ENCODE measurements at regions not wholly inside any gene's neighbourhood (a gene's known extent, or its start where the extent isn't known, plus 50 kb on each side); places are given as distances from the start of the nearest gene placed in this dataset.
"Not testable (repeated sequence)": the region's sequence is repeated elsewhere in the genome, so short reads cannot be mapped to it uniquely, and the experiment has no call there.

DNA sequence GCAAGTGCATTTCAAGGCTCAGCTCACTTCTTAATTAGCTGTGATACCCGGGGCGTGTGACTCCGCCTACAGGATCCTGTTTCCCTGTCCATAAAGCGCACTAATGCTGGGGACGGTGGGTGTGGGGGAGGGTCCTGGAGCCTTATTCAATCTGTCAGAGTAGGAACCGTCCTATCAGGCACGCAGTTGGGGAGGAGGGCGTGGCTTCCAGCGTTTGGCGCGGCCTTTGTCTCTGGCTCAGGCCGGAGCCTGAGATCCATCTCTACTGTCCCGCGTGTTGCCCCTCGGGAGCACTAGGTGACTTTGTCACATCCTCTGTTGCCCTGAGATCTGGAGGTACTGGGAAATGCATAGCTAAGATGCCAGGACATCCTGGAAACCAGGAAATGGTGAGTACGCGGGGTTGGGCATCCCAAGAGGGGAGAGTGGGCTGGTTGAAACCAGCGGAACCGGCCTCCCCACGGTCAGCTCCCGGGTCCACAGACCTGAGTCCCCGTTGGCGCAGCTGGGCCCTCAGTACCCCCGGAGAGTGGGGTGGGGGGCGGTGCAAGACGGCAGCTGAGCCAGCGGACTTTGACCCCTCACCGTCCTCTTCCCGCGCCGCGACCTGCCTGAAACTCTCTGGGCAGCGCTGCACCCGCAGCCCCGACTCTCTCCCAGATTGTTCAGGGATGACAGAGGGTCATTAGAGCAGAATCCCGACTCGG lies 104.4 kb upstream of the ZNF92 start:
- H3K36me3 Mint-ChIP-seq = no peaks in the 10 kb centered on the region
- peak overlapping the region; percentile 78 for H3K4me3 Mint-ChIP-seq
- H3K27ac Mint-ChIP-seq = no peak overlapping the region
- H3K4me1 Mint-ChIP-seq = peaks cover 11% of the 10 kb centered on the region
- ATAC-seq = peak; percentile 84
- H3K9me3 Mint-ChIP-seq = peaks cover 7% of the 10 kb centered on the region
- H3K27me3 Mint-ChIP-seq = peaks cover 60% of the 10 kb centered on the region

DNA sequence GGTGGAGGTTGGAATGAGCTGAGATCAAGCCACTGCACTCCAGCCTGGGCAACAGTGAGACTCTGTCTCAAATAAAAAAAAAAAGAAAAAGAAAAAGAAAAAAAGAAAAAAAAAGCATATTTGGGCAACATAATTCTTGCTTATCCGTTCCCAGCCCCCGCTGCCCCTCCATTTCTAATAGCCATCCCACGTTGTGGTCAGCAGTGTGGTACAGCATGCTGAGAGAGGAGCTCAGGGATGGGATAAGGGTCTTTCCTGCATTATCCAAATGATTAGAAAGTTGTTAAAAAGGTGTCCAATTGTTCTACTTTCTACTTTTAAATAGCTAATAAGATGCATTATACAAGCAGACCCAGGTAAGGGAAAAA lies 104.9 kb upstream of the ZNF92 start:
- H3K27me3 Mint-ChIP-seq = peaks cover 54% of the 10 kb centered on the region
- no peak overlapping the region for H3K27ac Mint-ChIP-seq
- H3K36me3 Mint-ChIP-seq = no peaks in the 10 kb centered on the region
- peak overlapping the region; percentile 78 for H3K4me3 Mint-ChIP-seq
- peaks cover 5% of the 10 kb centered on the region for H3K9me3 Mint-ChIP-seq
- peaks cover 11% of the 10 kb centered on the region for H3K4me1 Mint-ChIP-seq
- no peak for ATAC-seq

DNA sequence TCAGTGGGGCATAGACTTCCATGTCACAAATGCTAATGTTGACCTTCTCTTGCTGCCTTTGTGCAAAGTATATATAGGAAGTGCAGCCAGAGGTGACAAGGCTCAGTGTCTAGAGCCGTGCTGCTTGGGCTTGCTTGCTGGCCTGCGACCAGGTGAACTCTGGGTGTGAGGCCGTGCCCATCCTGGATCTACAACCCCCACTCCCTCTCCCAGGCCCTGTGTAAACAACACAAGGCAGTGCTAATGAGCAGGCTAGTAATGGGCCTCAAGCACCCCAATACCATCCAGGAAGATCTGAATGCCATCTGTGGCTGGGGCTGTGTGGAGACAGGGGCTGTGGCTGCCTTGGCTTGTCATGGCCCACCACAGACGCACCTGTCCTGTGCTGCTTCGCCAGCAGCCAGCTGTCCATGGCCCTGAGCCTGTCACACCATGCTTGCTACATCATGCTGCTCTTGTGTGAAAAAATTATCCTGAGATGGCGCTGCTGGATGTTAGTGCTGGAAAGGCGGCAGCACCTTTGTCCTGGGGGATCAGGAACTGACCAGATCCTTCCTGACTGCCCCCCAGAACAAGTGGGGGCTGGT lies 107.6 kb upstream of the ZNF92 start:
- Mint-ChIP-seq H3K9me3 (no peaks in the 10 kb centered on the region), H3K36me3 (no peaks in the 10 kb centered on the region), H3K4me3 (no peak overlapping the region), H3K27me3 (peaks cover 28% of the 10 kb centered on the region), H3K4me1 (peaks cover 11% of the 10 kb centered on the region), H3K27ac (no peak overlapping the region)
- ATAC-seq = no peak

DNA sequence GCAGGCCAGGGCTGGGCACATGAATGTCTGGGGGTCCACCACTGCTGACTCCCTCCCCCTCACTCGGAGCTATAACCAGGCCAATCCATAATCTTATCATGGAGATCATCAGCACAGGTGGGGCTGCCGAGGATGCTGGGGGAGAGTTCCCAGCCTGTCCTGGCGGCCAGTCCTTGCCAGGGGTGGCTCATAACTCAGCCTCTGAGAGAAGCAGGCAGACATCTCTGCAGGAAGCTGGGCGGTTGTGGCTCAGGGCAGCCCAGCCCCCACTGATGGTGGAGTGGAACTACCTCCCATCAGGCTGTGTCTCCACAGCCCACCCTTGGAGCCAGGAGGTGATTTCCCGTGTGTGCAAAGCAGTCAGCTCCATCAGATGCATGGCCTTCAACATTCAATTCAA lies 109.4 kb upstream of the ZNF92 start:
- Mint-ChIP-seq H3K9me3 (no peaks in the 10 kb centered on the region), H3K4me3 (no peak overlapping the region), H3K4me1 (peaks cover 5% of the 10 kb centered on the region), H3K27me3 (peaks cover 11% of the 10 kb centered on the region), H3K36me3 (no peaks in the 10 kb centered on the region), H3K27ac (no peak overlapping the region)
- no peak for ATAC-seq

DNA sequence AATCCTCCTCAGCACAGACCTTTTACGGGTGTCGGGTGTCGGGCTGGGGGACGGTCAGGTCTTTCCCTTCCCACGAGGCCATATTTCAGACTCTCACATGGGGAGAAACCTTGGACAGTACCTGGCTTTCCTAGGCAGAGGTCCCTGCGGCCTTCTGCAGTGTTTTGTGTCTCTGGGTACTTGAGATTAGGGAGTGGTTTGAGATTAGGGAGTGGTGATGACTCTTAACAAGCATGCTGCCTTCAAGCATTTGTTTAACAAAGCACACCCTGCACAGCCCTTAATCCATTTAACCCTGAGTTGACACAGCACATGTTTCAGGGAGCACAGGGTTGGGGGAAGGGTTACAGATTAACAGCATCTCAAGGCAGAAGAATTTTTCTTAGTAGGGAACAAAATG lies 113.0 kb upstream of the ZNF92 start:
- not testable (repeated sequence) for H3K9me3 Mint-ChIP-seq, ATAC-seq, H3K27ac Mint-ChIP-seq, H3K4me3 Mint-ChIP-seq, H3K4me1 Mint-ChIP-seq, H3K27me3 Mint-ChIP-seq, H3K36me3 Mint-ChIP-seq

DNA sequence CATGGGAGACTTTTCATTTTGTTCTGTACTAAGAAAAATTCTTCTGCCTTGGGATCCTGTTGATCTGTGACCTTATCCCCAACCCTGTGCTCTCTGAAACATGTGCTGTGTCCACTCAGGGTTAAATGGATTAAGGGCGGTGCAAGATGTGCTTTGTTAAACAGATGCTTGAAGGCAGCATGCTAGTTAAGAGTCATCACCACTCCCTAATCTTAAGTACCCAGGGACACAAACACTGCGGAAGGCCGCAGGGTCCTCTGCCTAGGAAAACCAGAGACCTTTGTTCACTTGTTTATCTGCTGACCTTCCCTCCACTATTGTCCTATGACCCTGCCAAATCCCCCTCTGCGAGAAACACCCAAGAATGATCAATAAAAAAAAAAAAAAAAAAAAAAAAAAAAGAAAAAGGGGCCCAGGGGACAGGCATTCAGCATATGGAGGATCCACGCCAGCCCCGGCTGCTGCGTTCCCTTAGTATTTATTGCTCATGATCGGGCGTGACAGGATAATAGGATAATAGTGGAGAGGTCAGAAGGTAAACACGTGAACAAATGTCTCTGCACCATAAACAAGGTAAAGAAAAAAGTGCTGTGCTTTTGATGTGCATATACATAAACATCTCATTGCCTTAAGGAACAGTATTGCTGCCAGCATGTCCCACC lies 113.7 kb upstream of the ZNF92 start:
- H3K27ac Mint-ChIP-seq, ATAC-seq, H3K9me3 Mint-ChIP-seq, H3K27me3 Mint-ChIP-seq, H3K36me3 Mint-ChIP-seq, H3K4me3 Mint-ChIP-seq, H3K4me1 Mint-ChIP-seq: not testable (repeated sequence)

DNA sequence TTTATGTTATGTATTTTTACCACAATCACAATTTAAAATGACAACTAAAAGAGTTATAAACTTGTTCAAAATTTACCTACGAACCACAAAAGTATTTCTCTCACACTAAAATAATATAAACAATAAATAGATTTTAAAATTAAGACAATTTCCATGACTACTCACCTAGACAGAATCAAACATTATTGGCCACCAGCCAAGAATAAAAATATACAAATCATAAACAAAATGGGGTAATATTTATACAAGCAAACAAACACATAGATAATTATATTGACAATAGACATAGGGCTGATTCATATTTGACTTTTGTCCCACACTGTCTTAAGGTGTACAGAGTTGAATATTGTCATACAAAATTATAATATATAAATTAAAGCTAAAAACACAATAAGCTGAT lies 119.6 kb upstream of the ZNF92 start:
- no peaks in the 10 kb centered on the region for H3K36me3 Mint-ChIP-seq
- H3K9me3 Mint-ChIP-seq = no peaks in the 10 kb centered on the region
- H3K27ac Mint-ChIP-seq = no peak overlapping the region
- ATAC-seq = no peak
- H3K4me1 Mint-ChIP-seq = peaks cover 16% of the 10 kb centered on the region
- no peak overlapping the region for H3K4me3 Mint-ChIP-seq
- H3K27me3 Mint-ChIP-seq = peaks cover 16% of the 10 kb centered on the region

DNA sequence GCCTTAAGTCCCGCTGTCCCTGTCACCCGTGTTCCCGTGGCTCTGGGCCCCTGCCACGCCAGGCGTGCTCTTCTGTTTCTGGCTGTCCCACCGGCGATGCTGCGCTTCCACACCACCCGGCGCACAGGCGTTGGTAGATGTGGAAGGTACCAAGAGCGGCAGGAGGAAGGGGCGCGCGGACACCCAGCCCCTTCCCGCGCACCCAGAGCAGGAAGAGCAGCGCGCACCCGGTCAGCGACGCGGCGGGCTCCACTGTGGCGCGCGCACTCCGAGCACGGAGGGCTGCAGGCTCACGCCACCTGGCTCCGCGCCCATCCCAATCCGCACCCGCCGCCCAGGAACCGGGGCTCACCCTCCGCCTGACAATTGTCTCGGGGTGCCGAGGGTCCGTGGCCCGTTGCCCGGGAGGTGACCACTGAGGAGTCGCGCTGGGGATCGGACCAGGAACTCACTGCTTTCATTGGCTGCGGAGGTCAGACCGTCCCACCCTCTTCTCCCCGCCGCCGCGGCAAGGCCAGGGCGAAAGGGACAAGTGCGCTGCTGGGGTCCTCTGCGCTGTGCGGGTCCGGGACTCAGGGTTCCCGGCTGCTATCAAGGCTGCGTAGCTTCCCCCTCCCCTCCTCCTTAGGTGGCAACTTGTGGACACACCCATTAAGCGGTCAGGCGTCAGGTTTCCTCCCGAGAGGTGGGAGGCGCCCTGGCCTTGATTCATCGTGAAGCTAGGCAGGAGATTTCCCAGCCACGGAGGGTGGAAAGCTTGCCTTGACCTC lies 121.6 kb upstream of the ZNF92 start:
- H3K4me1 Mint-ChIP-seq = peaks cover 16% of the 10 kb centered on the region
- H3K36me3 Mint-ChIP-seq = no peaks in the 10 kb centered on the region
- no peaks in the 10 kb centered on the region for H3K9me3 Mint-ChIP-seq
- ATAC-seq = peak; percentile 88
- peaks cover 16% of the 10 kb centered on the region for H3K27me3 Mint-ChIP-seq
- H3K4me3 Mint-ChIP-seq = peak overlapping the region; percentile 85
- H3K27ac Mint-ChIP-seq = peak overlapping the region; percentile 62

DNA sequence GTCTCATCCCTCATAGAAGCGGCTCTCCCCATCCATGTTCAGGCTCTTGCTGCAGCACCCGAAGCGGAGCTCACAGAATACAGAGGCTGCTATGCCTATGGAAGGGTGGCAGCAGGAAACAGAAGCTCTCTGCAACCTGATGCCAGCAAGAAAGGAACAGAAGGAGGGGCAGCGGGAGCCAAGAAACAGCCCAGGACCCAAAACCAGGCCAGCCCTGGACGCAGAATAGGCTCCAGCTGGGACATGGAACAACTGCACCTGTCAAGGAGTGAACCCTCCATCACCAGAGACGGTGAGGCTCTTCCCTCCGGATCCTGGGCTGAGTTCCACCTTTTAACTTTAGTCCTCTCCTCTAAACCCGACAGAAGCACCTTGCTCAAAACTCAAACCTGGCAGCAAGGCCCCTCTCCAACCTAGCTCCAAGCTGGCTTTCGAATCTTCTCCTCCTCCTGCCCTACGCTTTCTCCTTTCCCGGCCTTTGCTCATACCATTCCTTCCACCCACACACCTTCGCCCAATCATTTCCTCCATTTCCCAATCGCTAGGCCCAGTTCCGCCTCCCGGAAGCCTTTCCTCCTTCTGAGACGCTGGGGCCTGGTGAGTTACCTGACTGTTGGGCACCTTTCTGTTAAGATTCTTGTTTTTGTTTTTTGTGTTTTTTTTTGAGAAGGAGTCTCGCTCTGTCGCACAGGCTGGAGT lies 122.8 kb upstream of the ZNF92 start:
- Mint-ChIP-seq H3K4me3 (no peak overlapping the region), H3K9me3 (no peaks in the 10 kb centered on the region), H3K4me1 (peaks cover 16% of the 10 kb centered on the region), H3K36me3 (no peaks in the 10 kb centered on the region), H3K27me3 (peaks cover 16% of the 10 kb centered on the region), H3K27ac (no peak overlapping the region)
- ATAC-seq = no peak

DNA sequence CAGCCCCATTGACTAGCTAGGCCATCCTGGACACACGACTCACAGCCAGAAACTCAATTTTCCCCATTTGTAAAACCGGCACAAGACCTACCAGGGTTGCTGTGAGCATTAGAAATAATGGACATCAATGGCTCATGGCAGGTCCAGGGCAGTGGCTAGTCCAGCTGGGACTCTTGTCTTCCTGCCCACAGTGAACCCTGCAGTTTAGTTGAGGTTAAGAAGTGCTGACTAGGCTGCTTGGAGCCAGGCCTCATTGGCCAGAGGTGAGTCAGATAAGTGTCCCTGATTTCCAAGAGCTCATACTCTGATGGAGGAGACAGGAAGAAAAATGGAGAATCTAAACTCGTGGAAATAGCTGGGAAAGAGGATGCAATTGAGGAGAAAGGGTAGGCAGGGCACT lies 123.4 kb upstream of the ZNF92 start:
- H3K4me3 Mint-ChIP-seq = no peak overlapping the region
- H3K9me3 Mint-ChIP-seq = no peaks in the 10 kb centered on the region
- peaks cover 16% of the 10 kb centered on the region for H3K4me1 Mint-ChIP-seq
- peaks cover 16% of the 10 kb centered on the region for H3K27me3 Mint-ChIP-seq
- H3K27ac Mint-ChIP-seq = no peak overlapping the region
- ATAC-seq = no peak
- no peaks in the 10 kb centered on the region for H3K36me3 Mint-ChIP-seq

DNA sequence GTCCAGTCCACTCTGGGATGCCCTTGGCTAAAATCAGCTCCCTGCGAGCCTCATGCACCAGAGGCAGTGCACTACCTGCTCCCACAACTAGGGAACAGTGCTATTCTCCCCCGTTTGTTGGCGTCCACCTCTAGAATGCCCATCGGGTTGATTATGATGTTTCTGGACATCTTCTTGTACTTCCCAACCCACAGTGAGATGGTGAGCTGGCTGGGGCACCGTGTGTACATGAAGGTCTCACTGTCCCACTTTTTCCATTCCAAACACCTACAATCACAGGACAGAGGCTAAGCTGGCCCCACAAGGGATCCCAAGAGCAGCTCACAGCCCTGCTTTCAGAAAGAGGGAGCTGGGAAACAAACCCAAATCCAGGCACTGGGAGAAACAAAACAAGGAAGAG lies 126.2 kb upstream of the ZNF92 start:
- H3K27me3 Mint-ChIP-seq = peaks cover 20% of the 10 kb centered on the region
- H3K36me3 Mint-ChIP-seq = no peaks in the 10 kb centered on the region
- H3K4me3 Mint-ChIP-seq = no peak overlapping the region
- H3K9me3 Mint-ChIP-seq = no peaks in the 10 kb centered on the region
- peaks cover 12% of the 10 kb centered on the region for H3K4me1 Mint-ChIP-seq
- H3K27ac Mint-ChIP-seq = no peak overlapping the region
- ATAC-seq = no peak

DNA sequence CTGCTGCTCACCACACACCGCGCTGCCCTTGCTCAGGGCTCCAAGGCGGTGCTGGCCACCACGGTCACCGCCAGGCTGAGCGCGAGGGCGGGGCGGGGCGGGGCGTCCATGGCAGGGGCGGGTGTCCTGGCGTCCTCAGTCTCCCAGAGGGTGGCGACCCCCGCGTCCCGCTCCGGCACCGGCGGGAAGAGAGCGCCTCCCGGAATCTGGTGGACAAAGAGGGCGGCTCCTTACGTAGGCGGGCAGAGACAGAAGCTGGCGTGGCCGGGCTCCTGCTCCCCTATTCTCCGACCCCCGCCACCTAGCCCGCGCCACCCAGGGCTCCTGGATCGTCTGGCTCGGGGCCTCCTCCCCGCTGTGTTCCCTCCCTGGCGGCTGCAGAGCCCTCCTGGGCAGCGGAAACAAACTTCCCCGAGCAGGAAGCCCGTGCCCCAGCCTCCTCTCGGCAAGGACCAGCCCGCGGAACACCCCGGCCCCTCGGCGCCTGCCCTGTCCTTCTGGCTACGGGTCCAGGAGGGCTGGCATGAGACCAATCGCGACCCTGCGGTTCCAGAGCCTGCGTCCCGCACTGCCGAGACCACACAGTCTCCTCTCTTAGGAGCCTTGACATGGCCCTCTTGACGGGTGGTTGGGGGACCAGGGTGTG lies 133.8 kb upstream of the ZNF92 start:
- peak; percentile 52 for ATAC-seq
- peaks cover 44% of the 10 kb centered on the region for H3K27me3 Mint-ChIP-seq

DNA sequence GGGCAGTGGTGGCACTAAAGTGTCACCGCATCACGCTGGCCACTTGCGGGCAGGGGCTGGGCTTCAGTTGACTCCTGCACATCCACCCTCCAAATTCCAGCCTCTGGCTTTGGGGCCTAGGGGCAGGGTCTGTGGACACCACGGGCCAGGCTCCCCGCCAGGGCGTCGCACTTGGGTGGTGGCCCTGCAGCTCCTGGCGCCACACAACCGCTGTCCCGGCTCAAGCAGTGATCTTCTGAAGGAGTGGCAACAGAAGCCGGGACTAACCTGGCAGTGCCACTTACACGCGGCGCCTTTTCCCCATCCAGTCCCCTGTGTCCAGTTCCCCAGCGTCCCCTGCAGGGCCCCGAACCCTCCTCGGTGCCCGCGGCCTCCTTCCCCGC lies 134.3 kb upstream of the ZNF92 start:
- H3K36me3 Mint-ChIP-seq = no peaks in the 10 kb centered on the region
- no peak for ATAC-seq
- H3K27me3 Mint-ChIP-seq = peaks cover 44% of the 10 kb centered on the region
- no peaks in the 10 kb centered on the region for H3K4me1 Mint-ChIP-seq
- H3K4me3 Mint-ChIP-seq = no peak overlapping the region
- H3K27ac Mint-ChIP-seq = no peak overlapping the region
- no peaks in the 10 kb centered on the region for H3K9me3 Mint-ChIP-seq

More for the DNA sequence above, 133.8 kb upstream of the ZNF92 start:
- Mint-ChIP-seq H3K4me3 (peak overlapping the region; percentile 65), H3K27ac (no peak overlapping the region), H3K36me3 (no peaks in the 10 kb centered on the region), H3K4me1 (no peaks in the 10 kb centered on the region), H3K9me3 (no peaks in the 10 kb centered on the region)

DNA sequence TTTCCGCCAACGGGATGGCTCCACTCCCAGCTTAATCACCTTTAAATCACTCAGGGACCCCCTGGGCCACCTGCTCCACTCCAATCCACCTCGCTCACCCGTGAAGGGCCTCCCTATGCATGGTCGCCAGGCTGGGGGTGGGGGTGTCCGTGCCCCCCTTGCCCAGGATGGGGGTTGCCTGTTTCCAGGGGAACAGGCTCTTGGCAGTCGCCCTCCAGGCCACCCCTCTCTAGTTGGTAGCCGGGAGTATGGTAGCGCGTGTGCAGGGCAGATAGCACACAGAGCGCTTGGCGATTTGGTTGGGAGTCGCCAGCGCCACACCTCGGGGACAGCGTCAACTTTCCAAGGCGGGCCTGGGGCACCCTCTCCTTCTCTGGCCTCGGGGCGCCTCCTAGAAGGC lies 134.9 kb upstream of the ZNF92 start:
- ATAC-seq = no peak
- peaks cover 44% of the 10 kb centered on the region for H3K27me3 Mint-ChIP-seq
- H3K9me3 Mint-ChIP-seq = no peaks in the 10 kb centered on the region
- H3K4me3 Mint-ChIP-seq = no peak overlapping the region
- H3K4me1 Mint-ChIP-seq = no peaks in the 10 kb centered on the region
- H3K27ac Mint-ChIP-seq = no peak overlapping the region
- H3K36me3 Mint-ChIP-seq = no peaks in the 10 kb centered on the region

DNA sequence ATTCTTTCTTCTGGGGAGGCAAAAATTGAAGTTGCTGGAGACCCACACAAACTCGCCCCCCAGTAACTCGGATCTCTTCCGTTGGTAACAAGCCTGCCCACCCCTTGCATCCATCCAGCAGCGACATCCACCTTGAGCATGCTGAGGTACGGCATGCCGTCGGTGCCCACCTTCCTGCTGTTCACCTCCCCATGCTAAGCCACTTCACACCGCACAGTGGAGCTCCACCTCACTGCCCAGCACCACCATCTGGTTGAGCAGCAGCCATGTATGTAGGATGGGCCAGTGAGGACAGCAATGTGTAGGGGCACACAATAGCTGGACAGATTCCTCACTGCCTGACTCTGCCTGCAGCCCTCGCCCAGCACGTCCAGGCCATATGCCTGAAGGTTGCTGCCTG lies 138.1 kb upstream of the ZNF92 start:
- Mint-ChIP-seq H3K4me3 (no peak overlapping the region), H3K9me3 (no peaks in the 10 kb centered on the region), H3K27me3 (peaks cover 22% of the 10 kb centered on the region), H3K4me1 (no peaks in the 10 kb centered on the region), H3K36me3 (no peaks in the 10 kb centered on the region), H3K27ac (no peak overlapping the region)
- ATAC-seq = no peak
